ENCODE measurements at regions not wholly inside any gene's neighbourhood (a gene's known extent, or its start where the extent isn't known, plus 50 kb on each side); places are given as distances from the start of the nearest gene placed in this dataset.

DNA sequence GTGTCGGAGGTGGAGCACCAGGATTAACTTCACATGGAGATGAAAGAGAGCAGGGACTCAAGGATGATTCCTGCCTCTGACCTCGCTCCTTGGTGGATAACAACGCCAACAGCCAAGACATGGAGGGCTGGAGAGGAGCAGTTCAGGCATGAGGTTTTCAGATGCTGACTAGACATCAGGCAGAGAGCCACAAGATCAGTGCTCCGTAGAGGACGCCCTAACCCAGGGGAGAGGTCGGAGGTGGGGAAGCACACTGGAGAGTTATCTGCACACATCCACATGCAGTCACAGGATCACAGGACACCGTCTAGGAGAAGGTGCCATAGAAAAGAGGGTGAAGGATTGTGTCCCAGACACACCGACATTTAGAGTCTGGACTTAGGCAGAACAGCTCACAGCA lies 344.3 kb downstream of the EIPR1 start:
- TF ChIP-seq, protein P1, sequence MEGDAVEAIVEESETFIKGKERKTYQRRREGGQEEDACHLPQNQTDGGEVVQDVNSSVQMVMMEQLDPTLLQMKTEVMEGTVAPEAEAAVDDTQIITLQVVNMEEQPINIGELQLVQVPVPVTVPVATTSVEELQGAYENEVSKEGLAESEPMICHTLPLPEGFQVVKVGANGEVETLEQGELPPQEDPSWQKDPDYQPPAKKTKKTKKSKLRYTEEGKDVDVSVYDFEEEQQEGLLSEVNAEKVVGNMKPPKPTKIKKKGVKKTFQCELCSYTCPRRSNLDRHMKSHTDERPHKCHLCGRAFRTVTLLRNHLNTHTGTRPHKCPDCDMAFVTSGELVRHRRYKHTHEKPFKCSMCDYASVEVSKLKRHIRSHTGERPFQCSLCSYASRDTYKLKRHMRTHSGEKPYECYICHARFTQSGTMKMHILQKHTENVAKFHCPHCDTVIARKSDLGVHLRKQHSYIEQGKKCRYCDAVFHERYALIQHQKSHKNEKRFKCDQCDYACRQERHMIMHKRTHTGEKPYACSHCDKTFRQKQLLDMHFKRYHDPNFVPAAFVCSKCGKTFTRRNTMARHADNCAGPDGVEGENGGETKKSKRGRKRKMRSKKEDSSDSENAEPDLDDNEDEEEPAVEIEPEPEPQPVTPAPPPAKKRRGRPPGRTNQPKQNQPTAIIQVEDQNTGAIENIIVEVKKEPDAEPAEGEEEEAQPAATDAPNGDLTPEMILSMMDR (IDR thresholded peaks at IDR 0.05): no peak
- TF ChIP-seq POLR2A (IDR thresholded peaks at IDR 0.05): no peak

Data from thyroid gland (tissue), 4 donors.